ENCODE measurements at regions not wholly inside any gene's neighbourhood (a gene's known extent, or its start where the extent isn't known, plus 50 kb on each side); places are given as distances from the start of the nearest gene placed in this dataset.

DNA sequence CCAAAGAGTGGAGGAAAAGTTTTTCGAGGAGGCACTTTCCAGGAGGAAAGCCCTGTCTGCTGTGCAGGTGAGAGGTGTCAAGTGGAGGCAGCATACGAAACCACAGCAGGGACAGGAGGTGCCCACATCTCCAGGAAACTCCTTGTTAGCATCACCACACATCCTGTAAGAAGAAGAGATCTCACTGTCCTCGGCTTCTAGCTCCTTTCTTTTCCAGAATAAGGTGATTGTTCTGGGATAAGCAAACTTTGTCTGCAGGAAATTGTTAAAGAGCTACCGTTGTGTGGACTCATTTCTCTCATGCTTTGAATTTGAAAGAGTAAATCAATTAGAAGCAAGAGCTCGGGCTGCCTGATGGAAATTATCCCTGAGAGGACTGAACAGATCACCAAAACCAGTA lies 269.4 kb downstream of the CXCL12 start:
- TF ChIP-seq, protein P1, sequence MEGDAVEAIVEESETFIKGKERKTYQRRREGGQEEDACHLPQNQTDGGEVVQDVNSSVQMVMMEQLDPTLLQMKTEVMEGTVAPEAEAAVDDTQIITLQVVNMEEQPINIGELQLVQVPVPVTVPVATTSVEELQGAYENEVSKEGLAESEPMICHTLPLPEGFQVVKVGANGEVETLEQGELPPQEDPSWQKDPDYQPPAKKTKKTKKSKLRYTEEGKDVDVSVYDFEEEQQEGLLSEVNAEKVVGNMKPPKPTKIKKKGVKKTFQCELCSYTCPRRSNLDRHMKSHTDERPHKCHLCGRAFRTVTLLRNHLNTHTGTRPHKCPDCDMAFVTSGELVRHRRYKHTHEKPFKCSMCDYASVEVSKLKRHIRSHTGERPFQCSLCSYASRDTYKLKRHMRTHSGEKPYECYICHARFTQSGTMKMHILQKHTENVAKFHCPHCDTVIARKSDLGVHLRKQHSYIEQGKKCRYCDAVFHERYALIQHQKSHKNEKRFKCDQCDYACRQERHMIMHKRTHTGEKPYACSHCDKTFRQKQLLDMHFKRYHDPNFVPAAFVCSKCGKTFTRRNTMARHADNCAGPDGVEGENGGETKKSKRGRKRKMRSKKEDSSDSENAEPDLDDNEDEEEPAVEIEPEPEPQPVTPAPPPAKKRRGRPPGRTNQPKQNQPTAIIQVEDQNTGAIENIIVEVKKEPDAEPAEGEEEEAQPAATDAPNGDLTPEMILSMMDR (IDR thresholded peaks at IDR 0.05; ENCODE audit: control extremely low read depth in 1 of 3, insufficient read depth in 1 of 3, low read depth in 1 of 3, low read length in 3 of 3), result no peak
- TF ChIP-seq SP1 (IDR thresholded peaks at IDR 0.05; ENCODE audit: low read depth, low read length) (no peak), CHD1 (IDR thresholded peaks at IDR 0.05; ENCODE audit: low read depth, low read length) (no peak), JUN (IDR thresholded peaks at IDR 0.05; ENCODE audit: low read depth, low read length) (no peak), CREB1 (IDR thresholded peaks at IDR 0.05) (no peak), POLR2AphosphoS5 (IDR thresholded peaks at IDR 0.05; ENCODE audit: low read depth, low read length) (no peak), TCF12 (IDR thresholded peaks at IDR 0.05; ENCODE audit: low read depth, low read length) (no peak), POLR2A (IDR thresholded peaks at IDR 0.05; ENCODE audit: control extremely low read depth in 1 of 2, low read depth in 2 of 2, low read length in 2 of 2) (no peak), HDAC2 (IDR thresholded peaks at IDR 0.05; ENCODE audit: borderline replicate concordance in 1 of 2, low read depth in 2 of 2, low read length in 2 of 2) (no peak), YY1 (IDR thresholded peaks at IDR 0.05; ENCODE audit: low read depth, low read length) (no peak), EGR1 (IDR thresholded peaks at IDR 0.05; ENCODE audit: borderline replicate concordance, low read depth, low read length) (no peak), EP300 (IDR thresholded peaks at IDR 0.05; ENCODE audit: borderline replicate concordance in 1 of 2, low read depth in 2 of 2, low read length in 2 of 2) (no peak), EZH2 (IDR thresholded peaks at IDR 0.05; ENCODE audit: low read depth, low read length, severe bottlenecking) (no peak)

All from H1 (cell line).